ENCODE measurements at regions not wholly inside any gene's neighbourhood (a gene's known extent, or its start where the extent isn't known, plus 50 kb on each side); places are given as distances from the start of the nearest gene placed in this dataset.

- Histone ChIP-seq H3K27me3 (replicated peaks in 1 of 4; ENCODE audit: control extremely low read depth in 1 of 4, control insufficient read depth in 3 of 4, insufficient read depth in 4 of 4, low read length in 3 of 4) (peaks cover 0 to 5% (median 0%) of the 10 kb centered on the region in 4 experiments), H2AFZ (ENCODE audit: insufficient read depth, low read depth, low read length, poor library complexity, severe bottlenecking) (no peak overlapping the region), H3K4me3 (ENCODE audit: control extremely low read depth in 1 of 5, extremely low read depth in 1 of 5, insufficient read depth in 1 of 5, low read depth in 2 of 5, low read length in 4 of 5) (no peak overlapping the region), H4K20me1 (ENCODE audit: control insufficient read depth, insufficient read depth, low read length, poor library complexity, severe bottlenecking) (no peaks in the 10 kb centered on the region), H3K36me3 (replicated peaks in 1 of 2; ENCODE audit: control extremely low read depth in 1 of 2, control insufficient read depth in 1 of 2, extremely low read depth in 1 of 2, insufficient read depth in 2 of 2, low read length in 1 of 2) (no peaks in the 10 kb centered on the region), H3K4me1 (ENCODE audit: control insufficient read depth in 2 of 2, insufficient read depth in 2 of 2, low read length in 2 of 2) (no peaks in the 10 kb centered on the region), H3K9ac (ENCODE audit: low read length) (no peak overlapping the region), H3K9me3 (ENCODE audit: control extremely low read depth in 1 of 3, control insufficient read depth in 2 of 3, insufficient read depth in 1 of 3, low read length in 2 of 3) (no peaks in the 10 kb centered on the region), H3K27ac (ENCODE audit: low read length in 2 of 2) (no peak overlapping the region), H3K79me2 (ENCODE audit: control insufficient read depth, insufficient read depth, low read length) (no peaks in the 10 kb centered on the region), H3K4me2 (replicated peaks; ENCODE audit: low read depth, low read length, poor library complexity, severe bottlenecking) (no peak overlapping the region)
- ChIA-PET CTCF (no interaction called here), POLR2A (no interaction called here)
- Mint-ChIP-seq H3K4me3 (no peak overlapping the region), H3K9me3 (ENCODE audit: insufficient read depth) (no peaks in the 10 kb centered on the region), H3K4me1 (no peaks in the 10 kb centered on the region), H3K27ac (no peak overlapping the region), H3K27me3 (peaks cover 49% of the 10 kb centered on the region)
- DNase-seq (no peak), ATAC-seq (ENCODE audit: low read depth) (no peak)
- intact Hi-C loops (cut with micrococcal nuclease) = no loop called here
- WGBS (ENCODE audit: insufficient coverage) = no CpG with 5 or more reads among the region's 3 CpGs
- no peak for TF ChIP-seq CTCF (IDR thresholded peaks at IDR 0.05)
- TF ChIP-seq EZH2 (IDR thresholded peaks at IDR 0.05; ENCODE audit: borderline replicate concordance, insufficient read depth, low read depth, low read length, poor library complexity, severe bottlenecking) = no peak
Observed at GRCh38 chr7:25665903-25666670, 437.8 kb upstream of the NPVF start.

GRCh38 chr7:25666671-25667060 lies 438.4 kb upstream of the NPVF start:
- no peak for ATAC-seq (ENCODE audit: low read depth)
- WGBS (ENCODE audit: insufficient coverage) = no CpG with 5 or more reads among the region's 2 CpGs

More at GRCh38 chr7:25666671-25667060, 438.4 kb upstream of the NPVF start:
- H3K9ac ChIP-seq (ENCODE audit: low read length) = no peak overlapping the region
- no peaks in the 10 kb centered on the region for H3K4me1 ChIP-seq (ENCODE audit: control insufficient read depth in 2 of 2, insufficient read depth in 2 of 2, low read length in 2 of 2)
- TF ChIP-seq EZH2 (IDR thresholded peaks at IDR 0.05; ENCODE audit: borderline replicate concordance, insufficient read depth, low read depth, low read length, poor library complexity, severe bottlenecking) = no peak
- TF ChIP-seq CTCF (IDR thresholded peaks at IDR 0.05) = no peak
- no peaks in the 10 kb centered on the region for H3K79me2 ChIP-seq (ENCODE audit: control insufficient read depth, insufficient read depth, low read length)
- H3K36me3 ChIP-seq (replicated peaks in 1 of 2; ENCODE audit: control extremely low read depth in 1 of 2, control insufficient read depth in 1 of 2, extremely low read depth in 1 of 2, insufficient read depth in 2 of 2, low read length in 1 of 2) = no peaks in the 10 kb centered on the region
- H3K4me2 ChIP-seq (replicated peaks; ENCODE audit: low read depth, low read length, poor library complexity, severe bottlenecking) = no peak overlapping the region
- no peaks in the 10 kb centered on the region for H3K9me3 ChIP-seq (ENCODE audit: control extremely low read depth in 1 of 3, control insufficient read depth in 2 of 3, insufficient read depth in 1 of 3, low read length in 2 of 3)
- H3K9me3 Mint-ChIP-seq (ENCODE audit: insufficient read depth) = no peaks in the 10 kb centered on the region
- H2AFZ ChIP-seq (ENCODE audit: insufficient read depth, low read depth, low read length, poor library complexity, severe bottlenecking) = no peak overlapping the region
- H3K27ac Mint-ChIP-seq = no peak overlapping the region
- peaks cover 0 to 5% (median 0%) of the 10 kb centered on the region in 4 experiments for H3K27me3 ChIP-seq (replicated peaks in 1 of 4; ENCODE audit: control extremely low read depth in 1 of 4, control insufficient read depth in 3 of 4, insufficient read depth in 4 of 4, low read length in 3 of 4)
- no peak for DNase-seq
- H3K4me3 Mint-ChIP-seq = no peak overlapping the region
- POLR2A ChIA-PET = no interaction called here
- no peak overlapping the region for H3K27ac ChIP-seq (ENCODE audit: low read length in 2 of 2)
- intact Hi-C loops (cut with micrococcal nuclease) = no loop called here
- H4K20me1 ChIP-seq (ENCODE audit: control insufficient read depth, insufficient read depth, low read length, poor library complexity, severe bottlenecking) = no peaks in the 10 kb centered on the region
- H3K4me1 Mint-ChIP-seq = no peaks in the 10 kb centered on the region
- CTCF ChIA-PET = no interaction called here
- H3K27me3 Mint-ChIP-seq = peaks cover 55% of the 10 kb centered on the region
- no peak overlapping the region for H3K4me3 ChIP-seq (ENCODE audit: control extremely low read depth in 1 of 5, extremely low read depth in 1 of 5, insufficient read depth in 1 of 5, low read depth in 2 of 5, low read length in 4 of 5)
